Gastroesophageal sphincter (tissue), 3 donors: ENCODE measurements at regions not wholly inside any gene's neighbourhood (a gene's known extent, or its start where the extent isn't known, plus 50 kb on each side); places are given as distances from the start of the nearest gene placed in this dataset.

Experiments used
- EP300 ChIP-seq: sonication (generic); formaldehyde crosslinking; IDR thresholded peaks from one replicate; pipeline ENCODE4 v1.6.1; 2017; ENCODE audit warnings: antibody characterized with exemption, mild to moderate bottlenecking
- POLR2A ChIP-seq, 2 donors: fragments of 450-650 bp; IDR thresholded peaks; one replicate each; pipeline ENCODE4 v1.6.1; 2017; ENCODE audit warnings: antibody characterized with exemption in 2 of 2, mild to moderate bottlenecking in 2 of 2, moderate library complexity in 1 of 2
- POLR2AphosphoS5 ChIP-seq: sonication (generic); formaldehyde crosslinking; IDR thresholded peaks from one replicate; pipeline ENCODE4 v1.6.1; 2017; ENCODE audit warnings: antibody characterized with exemption
- TF ChIP-seq, protein P1 (sequence below), 4 experiments: fragments of 200-600 bp in 2 of 4; fragments of 450-650 bp in 2 of 4; sonication (generic) in 1 of 4; IDR thresholded peaks; one replicate each; pipeline ENCODE4 v1.5.1; 2017 to 2019; ENCODE audit warnings: antibody characterized with exemption in 4 of 4, mild to moderate bottlenecking in 2 of 4, moderate library complexity in 2 of 4

DNA sequence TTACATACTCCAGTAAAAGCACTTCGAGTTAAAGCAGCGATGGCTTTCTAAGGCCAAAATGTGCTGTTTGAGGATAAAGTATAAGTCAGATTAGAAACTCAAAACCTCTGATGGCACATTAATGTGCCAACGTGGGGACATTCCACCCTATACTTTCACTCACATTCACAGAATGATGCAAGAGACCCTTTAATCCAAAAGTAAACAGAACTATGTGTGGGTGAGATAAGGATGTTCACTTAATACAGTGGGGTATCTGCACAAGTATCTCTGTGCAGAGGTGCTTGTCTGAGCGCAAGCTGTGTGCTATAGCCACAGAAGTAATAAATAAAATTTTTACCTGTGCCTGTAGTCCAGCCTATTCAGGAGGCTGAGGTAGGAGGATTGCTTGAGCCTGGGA, 100.3 kb upstream of the CHL1 start:
- TF ChIP-seq, protein P1, sequence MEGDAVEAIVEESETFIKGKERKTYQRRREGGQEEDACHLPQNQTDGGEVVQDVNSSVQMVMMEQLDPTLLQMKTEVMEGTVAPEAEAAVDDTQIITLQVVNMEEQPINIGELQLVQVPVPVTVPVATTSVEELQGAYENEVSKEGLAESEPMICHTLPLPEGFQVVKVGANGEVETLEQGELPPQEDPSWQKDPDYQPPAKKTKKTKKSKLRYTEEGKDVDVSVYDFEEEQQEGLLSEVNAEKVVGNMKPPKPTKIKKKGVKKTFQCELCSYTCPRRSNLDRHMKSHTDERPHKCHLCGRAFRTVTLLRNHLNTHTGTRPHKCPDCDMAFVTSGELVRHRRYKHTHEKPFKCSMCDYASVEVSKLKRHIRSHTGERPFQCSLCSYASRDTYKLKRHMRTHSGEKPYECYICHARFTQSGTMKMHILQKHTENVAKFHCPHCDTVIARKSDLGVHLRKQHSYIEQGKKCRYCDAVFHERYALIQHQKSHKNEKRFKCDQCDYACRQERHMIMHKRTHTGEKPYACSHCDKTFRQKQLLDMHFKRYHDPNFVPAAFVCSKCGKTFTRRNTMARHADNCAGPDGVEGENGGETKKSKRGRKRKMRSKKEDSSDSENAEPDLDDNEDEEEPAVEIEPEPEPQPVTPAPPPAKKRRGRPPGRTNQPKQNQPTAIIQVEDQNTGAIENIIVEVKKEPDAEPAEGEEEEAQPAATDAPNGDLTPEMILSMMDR (IDR thresholded peaks at IDR 0.05): no peak
- TF ChIP-seq POLR2A (IDR thresholded peaks at IDR 0.05) (no peak), POLR2AphosphoS5 (no peak), EP300 (no peak)
